Skeletal muscle tissue (tissue), 3 donors: ENCODE measurements at regions not wholly inside any gene's neighbourhood (a gene's known extent, or its start where the extent isn't known, plus 50 kb on each side); places are given as distances from the start of the nearest gene placed in this dataset.
A peak's percentile ranks its signal among the peaks of the same experiment; 100 is the strongest.

Source experiments
- H3K27ac ChIP-seq: one replicate; pipeline ENCODE4 v1.7.0; 2013; ENCODE audit warnings: mild to moderate bottlenecking, low read depth, low read length, inconsistent platforms
- H3K27me3 ChIP-seq, 3 donors: one replicate each; pipeline ENCODE4 v1.7.0; 2013; ENCODE audit warnings: low read length in 3 of 3; ENCODE audit not compliant: control insufficient read depth in 3 of 3, insufficient read depth in 3 of 3
- H3K36me3 ChIP-seq, 3 donors: one replicate each; pipeline ENCODE4 v1.7.0; 2013; ENCODE audit warnings: low read length in 3 of 3; ENCODE audit not compliant: control insufficient read depth in 3 of 3, insufficient read depth in 3 of 3
- H3K4me1 ChIP-seq, 3 donors: one replicate each; pipeline ENCODE4 v1.7.0; 2013; ENCODE audit warnings: low read length in 3 of 3, mild to moderate bottlenecking in 3 of 3; ENCODE audit not compliant: control insufficient read depth in 3 of 3, insufficient read depth in 3 of 3
- H3K4me3 ChIP-seq, 3 donors: one replicate each; pipeline ENCODE4 v1.7.0; 2013; ENCODE audit warnings: low read length in 3 of 3
- H3K9ac ChIP-seq, 3 donors: one replicate each; pipeline ENCODE4 v1.7.0; 2013; ENCODE audit warnings: low read length in 3 of 3, mild to moderate bottlenecking in 3 of 3, moderate library complexity in 2 of 3, low read depth in 1 of 3
- H3K9me3 ChIP-seq, 3 donors: one replicate each; pipeline ENCODE4 v1.7.0; 2013; ENCODE audit warnings: low read length in 3 of 3; ENCODE audit not compliant: control insufficient read depth in 3 of 3
- donor health status: Osteomylitis.

GRCh38 chr4:100588076-100588475 lies 70.3 kb upstream of the EMCN start:
- no peak overlapping the region for H3K27ac ChIP-seq
- no peaks in the 10 kb centered on the region for H3K27me3 ChIP-seq
- no peak overlapping the region for H3K9ac ChIP-seq
- no peak overlapping the region for H3K4me3 ChIP-seq
- H3K4me1 ChIP-seq: peaks cover 0 to 6% (median 4%) of the 10 kb centered on the region in 3 donors
- H3K36me3 ChIP-seq: no peaks in the 10 kb centered on the region
- H3K9me3 ChIP-seq: no peaks in the 10 kb centered on the region

GRCh38 chr4:100582146-100582545 lies 64.3 kb upstream of the EMCN start:
- H3K9me3 ChIP-seq: no peaks in the 10 kb centered on the region
- H3K4me3 ChIP-seq: peak overlapping the region in 1 of 3 donors; percentile 36
- peak overlapping the region; percentile 51 for H3K27ac ChIP-seq

DNA sequence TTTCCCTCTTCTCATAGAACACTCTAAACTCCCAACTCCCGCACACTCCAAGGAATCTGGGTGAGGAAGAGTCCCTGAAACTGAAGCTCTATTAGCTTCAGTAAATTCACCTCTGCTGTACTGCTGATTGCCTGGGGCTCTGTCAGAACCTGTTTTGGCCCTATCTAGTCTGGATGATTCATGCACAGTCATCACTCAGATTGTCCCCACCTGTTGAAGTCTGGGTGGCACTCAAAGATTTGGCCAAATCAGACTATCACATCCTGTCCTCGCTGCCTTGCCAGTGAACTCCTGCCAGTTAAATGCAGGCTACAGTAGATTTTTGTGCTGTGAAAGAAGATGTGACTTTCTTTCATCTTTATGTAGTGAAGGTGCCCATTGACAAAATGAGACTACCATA lies 63.5 kb upstream of the EMCN start:
- Histone ChIP-seq H3K4me1 (peaks cover 3 to 11% (median 6%) of the 10 kb centered on the region in 3 donors), H3K9ac (no peak overlapping the region), H3K4me3 (no peak overlapping the region), H3K27me3 (no peaks in the 10 kb centered on the region), H3K9me3 (no peaks in the 10 kb centered on the region), H3K36me3 (no peaks in the 10 kb centered on the region), H3K27ac (peak overlapping the region; percentile 51)

More at GRCh38 chr4:100582146-100582545, 64.3 kb upstream of the EMCN start:
- H3K9ac ChIP-seq: peak overlapping the region in 1 of 3 donors; percentile 19
- peaks cover 3 to 11% (median 6%) of the 10 kb centered on the region in 3 donors for H3K4me1 ChIP-seq
- H3K36me3 ChIP-seq: no peaks in the 10 kb centered on the region
- no peaks in the 10 kb centered on the region for H3K27me3 ChIP-seq

DNA sequence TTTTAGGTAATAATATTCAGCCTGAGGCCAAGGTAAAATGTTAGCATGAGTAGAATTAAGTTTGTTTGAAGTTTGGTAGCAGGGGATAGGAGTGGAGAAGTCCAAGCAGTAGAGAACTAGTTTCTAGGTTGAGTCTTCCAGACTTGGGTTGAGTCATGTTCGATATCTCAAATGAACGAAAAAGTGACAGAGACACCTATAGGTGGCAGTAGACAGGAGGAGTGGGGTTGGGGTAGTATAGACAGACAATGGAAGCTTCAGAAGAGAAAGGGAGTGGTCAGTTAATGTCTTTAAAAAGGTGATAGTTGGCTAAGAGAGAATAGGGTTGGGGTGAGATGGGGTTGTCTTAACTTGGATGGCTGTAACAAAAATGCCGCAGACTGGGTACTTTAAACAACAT lies 58.7 kb upstream of the EMCN start:
- no peaks in the 10 kb centered on the region for H3K27me3 ChIP-seq
- H3K9ac ChIP-seq: no peak overlapping the region
- H3K9me3 ChIP-seq: no peaks in the 10 kb centered on the region
- no peaks in the 10 kb centered on the region for H3K36me3 ChIP-seq
- H3K4me1 ChIP-seq: peaks cover 0 to 6% (median 3%) of the 10 kb centered on the region in 3 donors
- H3K27ac ChIP-seq: no peak overlapping the region
- no peak overlapping the region for H3K4me3 ChIP-seq

DNA sequence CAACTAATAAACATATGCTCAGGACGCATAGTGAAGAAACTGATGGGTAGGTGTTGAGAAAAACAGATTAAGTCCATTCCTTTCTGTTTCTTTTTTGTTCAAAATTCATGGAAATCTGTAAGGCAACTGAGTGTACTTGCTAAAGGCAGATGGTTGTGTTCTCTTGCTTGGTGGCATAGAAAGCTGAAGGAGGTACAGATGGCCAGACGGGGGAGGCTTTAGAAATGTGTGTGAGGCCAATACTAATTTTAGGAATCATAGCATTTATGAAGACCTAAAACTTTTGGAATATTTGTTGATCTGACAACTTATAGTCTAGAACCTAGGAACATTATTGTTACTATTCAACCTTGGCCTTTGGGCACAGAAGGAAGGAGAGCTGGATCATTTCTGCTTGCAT lies 56.8 kb upstream of the EMCN start:
- no peak overlapping the region for H3K9ac ChIP-seq
- H3K27ac ChIP-seq: no peak overlapping the region
- H3K27me3 ChIP-seq: no peaks in the 10 kb centered on the region
- no peak overlapping the region for H3K4me3 ChIP-seq
- H3K36me3 ChIP-seq: no peaks in the 10 kb centered on the region
- no peaks in the 10 kb centered on the region for H3K9me3 ChIP-seq
- no peaks in the 10 kb centered on the region for H3K4me1 ChIP-seq

- H3K4me1 ChIP-seq: no peaks in the 10 kb centered on the region
- no peak overlapping the region for H3K9ac ChIP-seq
- no peaks in the 10 kb centered on the region for H3K36me3 ChIP-seq
- H3K9me3 ChIP-seq: no peaks in the 10 kb centered on the region
- no peak overlapping the region for H3K4me3 ChIP-seq
- no peak overlapping the region for H3K27ac ChIP-seq
- H3K27me3 ChIP-seq: no peaks in the 10 kb centered on the region
Measured at GRCh38 chr4:100569196-100569595, 51.4 kb upstream of the EMCN start.
